HPDE6-E6E7 (cell line): ENCODE measurements at regions not wholly inside any gene's neighbourhood (a gene's known extent, or its start where the extent isn't known, plus 50 kb on each side); places are given as distances from the start of the nearest gene placed in this dataset.

Experiments
- DNase-seq: peaks from one replicate; pipeline ENCODE4 v3.0.0; 2011; ENCODE audit warnings: missing footprints; ENCODE audit errors: extremely low spot score

DNA sequence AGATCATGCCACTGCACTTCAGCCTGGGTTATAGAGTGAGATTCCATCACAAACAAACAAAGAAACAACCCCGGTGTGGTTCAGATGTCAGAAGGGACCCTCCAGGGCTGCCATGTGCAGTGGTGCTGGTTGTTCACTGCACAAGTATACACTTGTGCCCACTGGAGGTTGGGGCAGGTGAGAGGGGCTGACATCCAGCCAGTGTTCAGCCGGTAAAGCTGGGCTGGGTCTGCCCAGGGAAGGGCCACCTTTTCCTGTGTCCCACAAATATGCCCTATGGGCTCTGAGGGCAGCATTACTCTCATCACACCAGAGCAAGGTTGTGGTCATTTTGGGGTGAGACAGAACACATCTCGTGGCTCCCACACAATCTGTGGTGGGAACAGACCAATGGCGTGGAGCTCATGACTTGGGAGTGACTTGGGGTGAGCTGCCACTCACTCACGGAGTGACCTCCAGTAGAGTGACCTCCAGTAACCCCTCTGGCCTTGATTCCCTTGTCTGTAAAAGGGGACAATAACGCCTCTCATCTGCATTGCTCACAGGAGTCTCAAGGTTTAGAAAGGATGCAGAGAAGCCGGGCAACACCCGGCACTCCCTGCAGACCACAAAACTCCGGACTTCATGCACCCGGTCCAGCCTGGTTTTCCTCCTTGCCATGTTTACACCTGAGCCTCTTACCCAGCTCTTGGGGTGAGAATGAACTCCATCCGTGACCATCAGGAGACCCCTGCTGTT lies 69.0 kb upstream of the VRK1 start:
- no peak for DNase-seq

DNA sequence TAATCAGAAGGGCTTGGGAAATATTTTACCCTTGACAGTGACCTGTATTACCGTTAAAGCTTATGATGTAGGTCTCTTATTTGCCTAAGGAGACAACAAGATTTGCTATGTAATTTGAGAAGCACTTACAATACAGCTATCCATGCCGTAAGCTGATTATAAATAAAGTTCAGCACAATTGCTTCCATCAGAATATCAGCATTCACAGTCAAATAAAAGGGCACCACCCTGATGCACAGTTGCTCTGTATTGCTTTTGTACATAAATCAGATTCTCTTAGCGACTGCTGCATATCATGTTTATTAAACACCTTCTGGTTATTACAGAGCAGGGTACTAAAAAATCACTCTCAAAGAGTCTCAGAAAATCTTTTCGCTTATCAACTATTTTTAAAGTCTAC lies 67.3 kb upstream of the VRK1 start:
- DNase-seq: no peak

DNA sequence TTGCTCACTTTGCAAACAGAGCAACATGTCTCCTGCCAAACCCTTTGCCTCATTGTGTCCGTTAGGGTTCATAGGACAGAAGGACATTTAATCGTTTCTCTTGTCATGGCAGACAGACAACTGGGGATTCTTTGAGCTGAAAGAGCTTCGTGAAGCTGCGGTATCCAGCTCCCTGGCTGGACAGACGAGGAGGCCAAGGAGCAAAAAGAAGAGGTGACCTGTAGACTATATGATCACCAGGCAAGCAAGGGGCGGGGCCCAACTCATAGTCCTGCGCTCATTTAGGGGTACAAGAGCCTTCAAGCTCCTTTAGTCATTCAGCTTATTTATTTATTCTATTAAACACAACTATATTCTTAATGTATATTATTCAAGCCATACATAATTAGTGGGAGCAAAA lies 66.8 kb upstream of the VRK1 start:
- DNase-seq: no peak

DNA sequence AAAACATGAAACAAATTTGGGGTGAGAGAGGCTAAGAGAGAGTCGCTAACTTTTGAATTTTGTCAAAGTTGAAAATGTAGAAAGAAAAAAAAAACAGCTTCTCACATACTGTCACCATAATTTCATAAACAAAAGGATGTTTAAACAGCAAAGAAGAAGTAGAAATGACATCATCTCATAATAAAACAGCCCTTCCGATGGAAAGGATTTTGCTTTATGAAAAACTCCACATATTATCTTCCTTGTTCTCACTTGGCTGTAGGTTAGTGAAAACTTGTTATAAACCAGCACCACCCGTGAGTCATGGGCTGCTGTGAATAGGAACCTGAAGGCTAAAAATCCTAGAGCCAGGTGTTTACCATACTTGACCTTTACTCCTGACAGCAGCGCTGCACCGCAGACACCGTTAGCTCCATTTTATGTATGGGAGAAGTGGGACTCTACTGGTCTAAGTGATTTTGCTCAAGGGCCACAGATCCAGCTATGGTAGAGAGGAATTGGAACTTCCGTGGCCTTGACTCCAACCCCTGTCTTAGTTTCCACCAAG lies 63.0 kb upstream of the VRK1 start:
- no peak for DNase-seq

DNA sequence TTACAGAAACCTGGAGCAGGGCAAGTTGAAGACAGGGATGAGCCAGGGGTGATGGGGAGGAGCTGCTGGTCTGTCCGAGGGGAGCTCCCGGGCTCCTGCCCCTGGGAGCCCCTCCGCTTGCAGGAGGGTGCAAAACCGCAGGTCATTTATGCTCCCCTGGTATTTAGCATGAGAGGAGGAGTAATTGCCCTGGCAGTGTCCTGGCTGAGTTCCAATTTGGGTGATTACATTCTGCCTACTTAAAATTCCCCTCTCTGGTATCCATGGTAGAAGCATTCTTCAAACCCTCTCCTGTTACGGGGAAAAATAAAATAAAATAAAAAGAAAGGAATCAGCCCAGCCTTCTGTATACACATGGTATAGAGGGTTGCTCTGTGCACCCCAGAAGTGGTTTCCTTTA lies 61.7 kb upstream of the VRK1 start:
- no peak for DNase-seq

DNA sequence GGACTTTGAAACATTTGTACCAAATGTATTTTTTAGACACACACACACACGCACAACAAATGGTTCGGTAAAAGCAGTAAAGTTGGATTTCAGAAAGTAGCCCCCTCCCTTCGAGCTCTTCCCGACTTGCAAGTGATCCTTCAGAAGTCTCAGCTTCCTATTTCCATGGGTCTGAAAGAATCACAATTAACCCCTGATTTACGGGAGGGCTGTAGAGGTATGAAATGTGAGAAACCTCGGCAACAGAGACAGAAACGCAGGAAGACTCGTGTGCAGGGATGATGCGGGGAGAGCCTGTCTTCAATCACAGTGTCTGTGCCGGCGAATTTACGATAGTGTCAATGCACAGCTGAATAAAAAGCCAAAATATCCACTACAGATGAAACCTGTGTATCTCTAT lies 60.7 kb upstream of the VRK1 start:
- no peak for DNase-seq

DNA sequence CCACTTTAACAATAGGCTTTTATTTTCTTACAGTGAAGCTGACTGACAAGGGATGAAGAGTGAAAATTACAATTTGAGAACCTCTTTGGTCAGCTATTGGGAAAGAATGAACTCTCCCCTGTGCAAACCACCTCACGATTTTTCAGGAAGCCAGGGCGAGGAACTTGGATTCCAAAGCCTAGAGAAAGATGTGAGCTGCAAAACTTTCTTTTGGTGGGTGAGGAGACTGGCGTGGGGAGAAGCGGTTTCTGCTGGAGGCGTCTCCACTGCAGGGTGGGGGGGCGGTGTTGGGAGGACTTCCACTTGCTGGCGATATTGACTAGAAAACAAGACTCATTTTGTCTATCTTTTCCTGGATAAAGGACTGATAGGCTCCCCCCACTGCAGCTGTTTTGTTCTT lies 59.3 kb upstream of the VRK1 start:
- no peak for DNase-seq

DNA sequence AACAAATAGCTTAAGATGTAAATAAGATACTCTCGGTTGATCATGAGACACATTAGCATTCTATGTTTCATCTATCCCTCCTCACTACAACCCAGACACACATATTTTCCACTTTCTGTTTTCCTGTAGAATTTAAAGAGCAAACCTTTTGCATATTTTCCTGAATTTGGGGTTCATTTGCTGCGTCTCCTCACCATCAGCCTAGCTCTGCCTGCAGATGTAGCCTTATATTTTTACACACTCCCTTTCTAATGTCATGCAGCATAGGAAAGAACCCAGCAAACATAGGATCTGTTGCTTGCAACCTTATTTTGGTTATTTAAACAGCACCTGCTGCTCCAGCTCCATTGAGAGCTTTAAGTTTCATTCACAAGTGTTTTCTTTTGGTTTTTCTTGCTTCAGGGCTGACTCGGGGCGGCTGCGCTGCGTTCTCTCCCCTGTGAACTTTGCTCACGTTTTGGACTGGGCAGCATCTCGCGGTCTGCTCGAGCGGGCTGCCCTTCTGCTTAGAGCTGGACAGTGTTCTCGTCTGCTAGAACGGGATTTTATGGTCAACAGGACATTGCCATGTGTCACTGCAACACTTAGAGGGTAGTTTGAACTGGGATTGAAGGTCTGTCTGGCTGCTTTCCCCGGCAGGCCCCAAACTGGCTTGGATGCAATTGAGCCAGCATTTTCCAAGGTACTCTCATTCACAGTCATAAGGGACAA lies 57.8 kb upstream of the VRK1 start:
- no peak for DNase-seq

DNA sequence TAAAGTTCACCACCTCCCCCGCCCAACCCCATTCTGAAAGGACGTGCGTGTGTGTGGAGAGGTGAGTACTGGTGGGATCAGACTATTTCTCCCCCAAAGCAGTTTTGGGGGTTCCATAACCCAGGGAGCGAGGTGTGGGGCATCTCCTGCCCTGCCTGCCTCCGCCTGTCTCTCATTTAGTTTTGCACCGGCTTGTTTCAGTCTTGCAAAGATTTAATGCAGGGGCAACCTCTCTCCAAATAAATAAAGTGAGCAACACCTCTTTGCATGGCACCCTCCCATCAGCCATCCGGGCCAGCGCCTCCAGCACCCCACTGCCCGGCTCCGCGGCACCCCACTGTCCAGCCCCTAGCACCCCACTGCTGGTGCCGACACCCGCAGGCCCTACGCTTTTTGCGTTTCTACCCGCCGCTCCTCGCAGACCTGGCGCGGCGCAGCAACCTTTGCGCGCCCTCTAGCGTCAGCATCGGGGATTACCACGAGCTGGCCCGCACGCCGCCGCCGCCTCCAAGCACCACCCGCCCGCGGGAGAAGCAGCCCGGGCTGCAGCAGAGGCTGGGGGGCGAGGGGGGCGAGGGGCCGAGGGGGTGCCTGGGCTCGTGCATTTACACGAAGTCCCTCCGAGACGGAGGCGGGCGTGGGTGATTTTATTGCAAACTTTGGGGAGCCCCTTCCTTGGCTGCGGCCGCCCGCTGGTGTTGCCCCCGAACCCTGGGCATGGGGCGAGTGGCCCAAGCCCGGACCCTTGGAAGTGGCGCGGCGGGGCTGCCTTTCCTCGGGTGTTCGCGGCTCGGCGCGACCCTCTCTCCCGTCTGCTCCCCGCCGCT lies 55.8 kb upstream of the VRK1 start:
- DNase-seq: peak; percentile 71

DNA sequence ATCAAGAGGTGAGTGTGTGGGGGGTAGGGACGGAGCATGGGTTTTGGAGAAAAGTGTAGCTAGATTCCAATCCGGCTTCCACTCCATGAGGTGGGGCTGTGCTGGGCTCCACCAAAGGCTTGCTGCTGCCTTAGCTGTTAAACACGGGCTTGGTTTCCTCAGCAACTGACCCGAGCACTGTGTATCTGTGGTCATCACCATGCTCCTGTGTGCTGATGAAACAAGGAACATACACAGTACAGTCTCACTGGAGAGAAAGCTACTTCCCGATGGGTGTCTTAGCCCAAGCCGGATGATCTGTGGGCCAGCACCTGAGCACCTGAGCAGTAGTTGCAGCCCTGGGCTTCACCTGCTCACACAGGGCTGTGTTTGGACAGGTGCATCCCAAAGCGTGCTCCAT lies 52.9 kb upstream of the VRK1 start:
- DNase-seq: no peak

DNA sequence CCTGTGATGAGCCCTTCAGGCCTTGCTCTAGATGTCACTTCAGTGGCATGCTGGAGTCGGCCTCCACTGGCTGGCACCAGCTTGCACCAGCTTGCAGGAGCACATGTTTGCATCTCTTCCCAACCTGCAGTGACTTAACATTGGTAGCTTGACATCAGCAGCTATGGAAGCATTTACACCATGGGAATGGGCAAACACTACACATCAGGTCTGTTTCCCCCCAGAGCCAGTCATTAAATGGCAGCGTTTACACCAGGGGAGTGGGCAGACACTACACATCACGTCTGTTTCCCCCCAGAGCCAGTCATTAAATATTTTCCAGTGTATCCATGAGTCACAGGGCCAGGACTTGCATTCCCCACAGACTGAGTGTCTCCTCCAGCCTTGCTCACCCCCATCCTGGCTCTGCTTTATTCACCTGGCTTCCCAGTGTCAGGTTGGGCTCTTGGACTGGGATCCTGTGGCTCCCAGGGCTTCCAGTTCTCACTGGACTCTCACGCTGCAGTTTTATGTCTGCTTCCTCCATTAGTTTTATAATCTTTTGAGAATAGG lies 51.6 kb upstream of the VRK1 start:
- DNase-seq: no peak

DNA sequence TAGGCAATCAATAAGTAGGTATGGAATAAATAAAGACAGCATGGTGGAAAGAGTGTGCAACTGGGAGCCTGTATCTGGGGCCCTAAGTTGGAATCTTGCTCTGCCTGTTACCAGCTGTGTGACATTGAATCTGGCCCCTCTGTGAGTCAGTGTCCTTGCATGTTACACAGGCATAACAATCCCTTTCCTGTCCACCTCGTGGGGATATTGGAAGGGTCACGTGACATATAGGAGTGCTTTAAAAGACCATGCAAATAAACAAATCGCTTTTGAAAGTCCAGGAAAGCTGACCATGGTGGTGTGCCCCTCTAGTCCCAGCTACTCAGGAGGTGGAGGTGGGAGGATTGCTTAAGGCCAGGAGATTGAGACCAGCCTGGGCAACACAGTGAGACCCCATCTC lies 51.1 kb upstream of the VRK1 start:
- DNase-seq: no peak

DNA sequence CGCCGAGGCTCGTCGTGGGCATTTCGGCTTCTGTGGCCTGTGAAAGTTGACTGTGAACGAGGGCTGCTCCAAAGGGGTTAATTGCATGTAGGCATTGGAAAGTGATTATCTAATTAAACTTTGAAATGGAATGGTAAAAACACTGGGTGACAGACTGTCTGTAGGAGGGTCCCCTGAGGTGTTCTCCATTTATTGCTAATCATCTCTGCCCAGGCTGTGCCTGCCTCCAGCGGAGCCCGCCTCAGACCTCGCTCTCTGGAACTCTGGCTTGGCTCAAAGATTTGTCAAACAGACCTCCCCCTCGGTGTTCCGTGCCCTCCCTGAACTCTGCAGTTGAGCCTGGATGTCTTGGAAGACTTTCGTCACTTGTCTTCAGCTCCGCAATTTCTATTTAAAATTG lies 50.2 kb upstream of the VRK1 start:
- DNase-seq: no peak
